SK-N-SH (cell line): ENCODE measurements at regions not wholly inside any gene's neighbourhood (a gene's known extent, or its start where the extent isn't known, plus 50 kb on each side); places are given as distances from the start of the nearest gene placed in this dataset.

Experiments used
- CTCF ChIA-PET: fragments of 300-600, 350-600 bp; formaldehyde crosslinking; extraction: SDS; loops from one replicate; lab custom pipeline; 2021; lab: Yijun Ruan, JAX
- POLR2A ChIA-PET: fragments of 350-600 bp; sonication (Branson Sonifier 250); formaldehyde crosslinking; extraction: SDS; loops from one replicate; lab custom pipeline; 2020; ENCODE audit warnings: antibody characterized with exemption, inconsistent platforms; lab: Yijun Ruan, JAX
- DNase-seq: peaks from one replicate; pipeline ENCODE4 v3.0.0; 2012
- H2AFZ ChIP-seq: fragments of 200-600 bp; sonication (generic); 2 replicates; pipeline ENCODE4 v1.8.1; 2016; ENCODE audit warnings: antibody characterized with exemption, mild to moderate bottlenecking, low read depth
- H3F3A ChIP-seq: fragments of 200-600 bp; sonication (generic); replicated peaks from 2 replicates; pipeline ENCODE3; 2016; ENCODE audit warnings: antibody characterized with exemption, mild to moderate bottlenecking; ENCODE audit not compliant: insufficient read depth
- H3K27ac ChIP-seq, 2 experiments: fragments of 200-500 bp in 1 of 2; fragments of 200-600 bp in 1 of 2; sonication (Bioruptor generic) in 1 of 2; sonication (generic), shearing (Covaris generic) in 1 of 2; 2 replicates each; pipeline versions ENCODE4 v1.5.1 to v1.6.1; 2014 to 2016; ENCODE audit warnings: low read depth in 2 of 2, inconsistent platforms in 1 of 2, low read length in 1 of 2, mild to moderate bottlenecking in 1 of 2, mixed read lengths in 1 of 2
- H3K27me3 ChIP-seq: fragments of 200-600 bp; sonication (generic), shearing (Covaris generic); 2 replicates; pipeline ENCODE4 v1.6.1; 2016; ENCODE audit warnings: mixed run types; ENCODE audit not compliant: insufficient read depth
- H3K36me3 ChIP-seq, 2 experiments: fragments of 200-500 bp in 1 of 2; fragments of 200-600 bp in 1 of 2; sonication (Bioruptor generic) in 1 of 2; sonication (generic) in 1 of 2; replicated peaks in 1 of 2; 2 replicates each; pipeline versions ENCODE3 to v1.5.1; 2014 to 2016; ENCODE audit warnings: low read length in 1 of 2, mild to moderate bottlenecking in 1 of 2; ENCODE audit not compliant: insufficient read depth in 2 of 2, control insufficient read depth in 1 of 2
- H3K4me1 ChIP-seq, 2 experiments: fragments of 200-500 bp in 1 of 2; fragments of 200-600 bp in 1 of 2; sonication (Bioruptor generic) in 1 of 2; sonication (generic), shearing (Covaris generic) in 1 of 2; 2 replicates each; pipeline versions ENCODE4 v1.5.1 to v1.6.1; 2014 to 2016; ENCODE audit warnings: low read depth in 1 of 2, low read length in 1 of 2, mixed run types in 1 of 2; ENCODE audit not compliant: insufficient read depth in 2 of 2, control insufficient read depth in 1 of 2
- H3K4me2 ChIP-seq: fragments of 200-600 bp; sonication (generic), shearing (Covaris generic); 2 replicates; pipeline ENCODE4 v1.6.1; 2017; ENCODE audit warnings: mixed run types
- H3K4me3 ChIP-seq, 2 experiments: fragments of 200-500 bp in 1 of 2; fragments of 200-600 bp in 1 of 2; sonication (Bioruptor generic) in 1 of 2; sonication (generic), shearing (Covaris generic) in 1 of 2; 2 replicates each; pipeline versions ENCODE4 v1.5.1 to v1.8.1; 2014 to 2016; ENCODE audit warnings: low read depth in 2 of 2, inconsistent platforms in 1 of 2, low read length in 1 of 2, mild to moderate bottlenecking in 1 of 2, mixed read lengths in 1 of 2, moderate library complexity in 1 of 2
- H3K79me2 ChIP-seq: fragments of 200-600 bp; sonication (generic); 2 replicates; pipeline ENCODE4 v1.8.1; 2017; ENCODE audit warnings: mild to moderate bottlenecking; ENCODE audit not compliant: insufficient read depth
- H3K9ac ChIP-seq: fragments of 200-600 bp; sonication (generic); 2 replicates; pipeline ENCODE4 v1.6.1; 2017; ENCODE audit warnings: mixed run types
- H3K9me2 ChIP-seq: fragments of 200-600 bp; sonication (generic); 2 replicates; pipeline ENCODE4 v1.6.1; 2017; ENCODE audit warnings: mixed run types
- H3K9me3 ChIP-seq: fragments of 200-600 bp; sonication (generic); 2 replicates; pipeline ENCODE4 v1.6.1; 2017; ENCODE audit warnings: mixed run types, mild to moderate bottlenecking, moderate library complexity
- H4K20me1 ChIP-seq: fragments of 200-600 bp; sonication (generic); 2 replicates; pipeline ENCODE4 v1.6.1; 2017; ENCODE audit warnings: mild to moderate bottlenecking, mixed run types; ENCODE audit not compliant: insufficient read depth
- EZH2phosphoT487 ChIP-seq: fragments of 200-600 bp; sonication (generic); IDR thresholded peaks from 2 replicates; pipeline ENCODE4 v1.6.1; 2017; ENCODE audit warnings: low read depth, mixed run types, mild to moderate bottlenecking, antibody characterized with exemption, moderate library complexity, borderline replicate concordance
- GABPA ChIP-seq: IDR thresholded peaks from 2 replicates; pipeline ENCODE4 v1.4.0; 2012; ENCODE audit warnings: low read depth, mild to moderate bottlenecking
- MEF2A ChIP-seq: IDR thresholded peaks from 2 replicates; pipeline ENCODE4 v1.4.0; 2012; ENCODE audit warnings: low read depth, borderline replicate concordance
- MXI1 ChIP-seq: IDR thresholded peaks from 2 replicates; pipeline ENCODE4 v1.6.1; 2012; ENCODE audit warnings: mild to moderate bottlenecking, low read depth, low read length, improper control_type of control experiment
- NFIC ChIP-seq: IDR thresholded peaks from 2 replicates; pipeline ENCODE4 v1.4.0; 2012; ENCODE audit warnings: borderline replicate concordance
- NRF1 ChIP-seq: IDR thresholded peaks from 2 replicates; pipeline ENCODE4 v1.6.1; 2012; ENCODE audit warnings: low read depth, mild to moderate bottlenecking, low read length
- RCOR1 ChIP-seq: fragments of 150-350 bp; IDR thresholded peaks from 2 replicates; pipeline ENCODE4 v1.6.1; 2017; ENCODE audit warnings: antibody characterized with exemption, low read length
- RFX5 ChIP-seq: IDR thresholded peaks from 2 replicates; pipeline ENCODE4 v1.6.1; 2012; ENCODE audit warnings: mild to moderate bottlenecking, improper control_type of control experiment, low read length
- RXRA ChIP-seq: IDR thresholded peaks from 2 replicates; pipeline ENCODE4 v1.4.0; 2012; ENCODE audit warnings: low read depth, mild to moderate bottlenecking, borderline replicate concordance
- SIN3A ChIP-seq: IDR thresholded peaks from 2 replicates; pipeline ENCODE4 v1.6.1; 2012; ENCODE audit warnings: low read depth, mild to moderate bottlenecking, low read length, moderate library complexity, borderline replicate concordance
- YY1 ChIP-seq: IDR thresholded peaks from 2 replicates; pipeline ENCODE4 v1.4.0; 2012; ENCODE audit warnings: low read depth, mild to moderate bottlenecking
- WGBS: methylation state at CpG from one replicate; pipeline ENCODE4 v1.1.6; 2017; ENCODE audit warnings: low lambda C conversion rate; 5-methylcytosine and 5-hydroxymethylcytosine counted together
- TF ChIP-seq, protein P1 (sequence below): IDR thresholded peaks from 2 replicates; pipeline ENCODE4 v1.6.1; 2012; ENCODE audit warnings: mild to moderate bottlenecking, low read depth, low read length, moderate library complexity
- TF ChIP-seq, protein P2 (sequence below): IDR thresholded peaks from 2 replicates; pipeline ENCODE4 v1.4.0; 2012; ENCODE audit warnings: low read depth, borderline replicate concordance
- TF ChIP-seq, protein P3 (sequence below): fragments of 200-600 bp; sonication (generic); IDR thresholded peaks from 2 replicates; pipeline ENCODE4 v1.6.1; 2017; ENCODE audit warnings: antibody characterized with exemption, mild to moderate bottlenecking, moderate library complexity
- TF ChIP-seq, protein P4 (sequence below): fragments of 150-350 bp; IDR thresholded peaks from 2 replicates; pipeline ENCODE4 v1.6.1; 2016; ENCODE audit warnings: mild to moderate bottlenecking, low read depth, low read length

DNA sequence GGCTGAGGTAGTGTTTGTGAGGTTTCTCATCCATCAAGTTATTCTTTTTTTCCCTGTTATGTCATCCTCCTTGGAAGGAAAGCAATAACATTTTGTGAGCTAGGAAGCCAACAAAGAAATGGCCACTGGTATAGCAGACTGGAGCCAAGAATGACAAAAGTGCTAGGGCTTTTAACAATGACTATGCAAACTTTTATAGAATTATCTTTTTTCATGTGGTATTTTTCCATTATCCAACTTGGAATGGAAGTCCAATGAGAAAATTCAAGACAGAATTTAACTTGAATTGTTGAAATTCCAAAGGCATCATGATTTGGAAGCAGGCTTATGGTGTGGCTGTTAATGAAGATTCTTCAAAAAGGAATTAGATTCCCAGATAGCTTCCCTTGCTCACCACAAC is 216.4 kb upstream of the PDGFD start:
- ChIA-PET POLR2A (no interaction called here), CTCF (no interaction called here)
- H3K9me3 ChIP-seq: no peaks in the 10 kb centered on the region
- H4K20me1 ChIP-seq: no peaks in the 10 kb centered on the region
- H3K27ac ChIP-seq: no peak overlapping the region
- no peaks in the 10 kb centered on the region for H3F3A ChIP-seq
- H3K9me2 ChIP-seq: no peaks in the 10 kb centered on the region
- no peaks in the 10 kb centered on the region for H3K27me3 ChIP-seq
- no peaks in the 10 kb centered on the region; a peak in 1 of 4 replicates for H3K4me1 ChIP-seq
- H3K79me2 ChIP-seq: no peaks in the 10 kb centered on the region
- no peak for DNase-seq
- no peak for TF ChIP-seq RFX5
- no peak for TF ChIP-seq SIN3A
- no peak for TF ChIP-seq EZH2phosphoT487
- TF ChIP-seq RCOR1: no peak
- TF ChIP-seq RXRA: no peak
- no peak for TF ChIP-seq MXI1
- no peak for TF ChIP-seq MEF2A
- TF ChIP-seq, protein P1, sequence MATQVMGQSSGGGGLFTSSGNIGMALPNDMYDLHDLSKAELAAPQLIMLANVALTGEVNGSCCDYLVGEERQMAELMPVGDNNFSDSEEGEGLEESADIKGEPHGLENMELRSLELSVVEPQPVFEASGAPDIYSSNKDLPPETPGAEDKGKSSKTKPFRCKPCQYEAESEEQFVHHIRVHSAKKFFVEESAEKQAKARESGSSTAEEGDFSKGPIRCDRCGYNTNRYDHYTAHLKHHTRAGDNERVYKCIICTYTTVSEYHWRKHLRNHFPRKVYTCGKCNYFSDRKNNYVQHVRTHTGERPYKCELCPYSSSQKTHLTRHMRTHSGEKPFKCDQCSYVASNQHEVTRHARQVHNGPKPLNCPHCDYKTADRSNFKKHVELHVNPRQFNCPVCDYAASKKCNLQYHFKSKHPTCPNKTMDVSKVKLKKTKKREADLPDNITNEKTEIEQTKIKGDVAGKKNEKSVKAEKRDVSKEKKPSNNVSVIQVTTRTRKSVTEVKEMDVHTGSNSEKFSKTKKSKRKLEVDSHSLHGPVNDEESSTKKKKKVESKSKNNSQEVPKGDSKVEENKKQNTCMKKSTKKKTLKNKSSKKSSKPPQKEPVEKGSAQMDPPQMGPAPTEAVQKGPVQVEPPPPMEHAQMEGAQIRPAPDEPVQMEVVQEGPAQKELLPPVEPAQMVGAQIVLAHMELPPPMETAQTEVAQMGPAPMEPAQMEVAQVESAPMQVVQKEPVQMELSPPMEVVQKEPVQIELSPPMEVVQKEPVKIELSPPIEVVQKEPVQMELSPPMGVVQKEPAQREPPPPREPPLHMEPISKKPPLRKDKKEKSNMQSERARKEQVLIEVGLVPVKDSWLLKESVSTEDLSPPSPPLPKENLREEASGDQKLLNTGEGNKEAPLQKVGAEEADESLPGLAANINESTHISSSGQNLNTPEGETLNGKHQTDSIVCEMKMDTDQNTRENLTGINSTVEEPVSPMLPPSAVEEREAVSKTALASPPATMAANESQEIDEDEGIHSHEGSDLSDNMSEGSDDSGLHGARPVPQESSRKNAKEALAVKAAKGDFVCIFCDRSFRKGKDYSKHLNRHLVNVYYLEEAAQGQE: no peak
- no peak for TF ChIP-seq YY1
- TF ChIP-seq, all 33 proteins: peak for 0
- no peak overlapping the region for H3K9ac ChIP-seq
- H3K36me3 ChIP-seq: no peaks in the 10 kb centered on the region
- no peak overlapping the region for H3K4me3 ChIP-seq
- no peak overlapping the region for H2AFZ ChIP-seq
- no peak overlapping the region for H3K4me2 ChIP-seq

DNA sequence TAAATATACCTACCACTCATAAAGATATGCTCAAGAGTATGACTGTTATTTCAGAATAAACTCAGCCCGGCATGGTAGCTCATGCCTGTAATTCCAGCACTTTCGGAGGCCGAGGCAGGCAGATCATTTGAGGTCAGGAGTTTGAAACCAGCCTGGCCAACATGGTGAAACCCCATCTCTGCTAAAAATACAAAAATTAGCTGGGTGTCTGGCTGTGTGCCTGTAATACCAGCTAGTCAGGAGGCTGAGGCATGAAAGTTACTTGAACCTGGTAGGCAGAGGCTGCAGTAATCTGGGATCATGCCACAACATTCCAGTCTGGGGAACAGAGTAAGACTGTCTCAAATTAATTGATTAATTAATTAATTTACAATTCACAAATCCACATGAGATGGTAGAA is 208.2 kb upstream of the PDGFD start:
- H3K9me3 ChIP-seq: no peaks in the 10 kb centered on the region
- no peaks in the 10 kb centered on the region for H3K36me3 ChIP-seq
- TF ChIP-seq YY1 (no peak), GABPA (no peak), NFIC (no peak), EZH2phosphoT487 (no peak), NRF1 (no peak), RCOR1 (no peak)
- TF ChIP-seq, protein P2, sequence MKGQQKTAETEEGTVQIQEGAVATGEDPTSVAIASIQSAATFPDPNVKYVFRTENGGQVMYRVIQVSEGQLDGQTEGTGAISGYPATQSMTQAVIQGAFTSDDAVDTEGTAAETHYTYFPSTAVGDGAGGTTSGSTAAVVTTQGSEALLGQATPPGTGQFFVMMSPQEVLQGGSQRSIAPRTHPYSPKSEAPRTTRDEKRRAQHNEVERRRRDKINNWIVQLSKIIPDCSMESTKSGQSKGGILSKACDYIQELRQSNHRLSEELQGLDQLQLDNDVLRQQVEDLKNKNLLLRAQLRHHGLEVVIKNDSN: no peak
- TF ChIP-seq, protein P3, sequence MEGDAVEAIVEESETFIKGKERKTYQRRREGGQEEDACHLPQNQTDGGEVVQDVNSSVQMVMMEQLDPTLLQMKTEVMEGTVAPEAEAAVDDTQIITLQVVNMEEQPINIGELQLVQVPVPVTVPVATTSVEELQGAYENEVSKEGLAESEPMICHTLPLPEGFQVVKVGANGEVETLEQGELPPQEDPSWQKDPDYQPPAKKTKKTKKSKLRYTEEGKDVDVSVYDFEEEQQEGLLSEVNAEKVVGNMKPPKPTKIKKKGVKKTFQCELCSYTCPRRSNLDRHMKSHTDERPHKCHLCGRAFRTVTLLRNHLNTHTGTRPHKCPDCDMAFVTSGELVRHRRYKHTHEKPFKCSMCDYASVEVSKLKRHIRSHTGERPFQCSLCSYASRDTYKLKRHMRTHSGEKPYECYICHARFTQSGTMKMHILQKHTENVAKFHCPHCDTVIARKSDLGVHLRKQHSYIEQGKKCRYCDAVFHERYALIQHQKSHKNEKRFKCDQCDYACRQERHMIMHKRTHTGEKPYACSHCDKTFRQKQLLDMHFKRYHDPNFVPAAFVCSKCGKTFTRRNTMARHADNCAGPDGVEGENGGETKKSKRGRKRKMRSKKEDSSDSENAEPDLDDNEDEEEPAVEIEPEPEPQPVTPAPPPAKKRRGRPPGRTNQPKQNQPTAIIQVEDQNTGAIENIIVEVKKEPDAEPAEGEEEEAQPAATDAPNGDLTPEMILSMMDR: no peak
- TF ChIP-seq, protein P4, sequence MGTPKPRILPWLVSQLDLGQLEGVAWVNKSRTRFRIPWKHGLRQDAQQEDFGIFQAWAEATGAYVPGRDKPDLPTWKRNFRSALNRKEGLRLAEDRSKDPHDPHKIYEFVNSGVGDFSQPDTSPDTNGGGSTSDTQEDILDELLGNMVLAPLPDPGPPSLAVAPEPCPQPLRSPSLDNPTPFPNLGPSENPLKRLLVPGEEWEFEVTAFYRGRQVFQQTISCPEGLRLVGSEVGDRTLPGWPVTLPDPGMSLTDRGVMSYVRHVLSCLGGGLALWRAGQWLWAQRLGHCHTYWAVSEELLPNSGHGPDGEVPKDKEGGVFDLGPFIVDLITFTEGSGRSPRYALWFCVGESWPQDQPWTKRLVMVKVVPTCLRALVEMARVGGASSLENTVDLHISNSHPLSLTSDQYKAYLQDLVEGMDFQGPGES: no peak
- TF ChIP-seq, all 33 proteins: peak for 0
- no peaks in the 10 kb centered on the region for H3K27me3 ChIP-seq
- CTCF ChIA-PET: interaction anchor here (1.1 kb wide), 1 partner anchor 690 kb away, joined by 3 read pairs; no protein-coding TSS in a partner anchor
- H3K27ac ChIP-seq: no peak overlapping the region
- no peaks in the 10 kb centered on the region for H3F3A ChIP-seq
- no peaks in the 10 kb centered on the region for H3K79me2 ChIP-seq
- no peaks in the 10 kb centered on the region for H3K4me1 ChIP-seq
- H3K4me3 ChIP-seq: no peak overlapping the region
- H2AFZ ChIP-seq: no peak overlapping the region
- H3K4me2 ChIP-seq: no peak overlapping the region
- POLR2A ChIA-PET: no interaction called here
- H3K9me2 ChIP-seq: no peaks in the 10 kb centered on the region
- 81% methylated on average over 3 of the region's 3 CpGs for WGBS
- no peak for DNase-seq
- H4K20me1 ChIP-seq: no peaks in the 10 kb centered on the region
- H3K9ac ChIP-seq: no peak overlapping the region
